Urothelium cell line (cell line): ENCODE measurements at regions not wholly inside any gene's neighbourhood (a gene's known extent, or its start where the extent isn't known, plus 50 kb on each side); places are given as distances from the start of the nearest gene placed in this dataset.

Source experiments
- DNase-seq: peaks from one replicate; pipeline ENCODE4 v3.0.0; 2011; ENCODE audit warnings: low spot score, mixed read lengths
- FAIRE-seq: peaks from 2 replicates; lab custom pipeline; 2011; peaks lifted over from hg19 to GRCh38; lab: Jason Lieb, UNC

- DNase-seq = no peak
- no peak for FAIRE-seq
Measured at GRCh38 chr9:89744730-89745129, 139.9 kb downstream of the GADD45G start.

- FAIRE-seq (no peak), DNase-seq (no peak)
Measured at GRCh38 chr9:89745601-89746376, 141.0 kb downstream of the GADD45G start.

- FAIRE-seq (no peak), DNase-seq (no peak)
Measured at GRCh38 chr9:89746385-89747116, 141.7 kb downstream of the GADD45G start.

GRCh38 chr9:89747596-89747995 lies 142.8 kb downstream of the GADD45G start:
- FAIRE-seq (no peak), DNase-seq (no peak)

DNA sequence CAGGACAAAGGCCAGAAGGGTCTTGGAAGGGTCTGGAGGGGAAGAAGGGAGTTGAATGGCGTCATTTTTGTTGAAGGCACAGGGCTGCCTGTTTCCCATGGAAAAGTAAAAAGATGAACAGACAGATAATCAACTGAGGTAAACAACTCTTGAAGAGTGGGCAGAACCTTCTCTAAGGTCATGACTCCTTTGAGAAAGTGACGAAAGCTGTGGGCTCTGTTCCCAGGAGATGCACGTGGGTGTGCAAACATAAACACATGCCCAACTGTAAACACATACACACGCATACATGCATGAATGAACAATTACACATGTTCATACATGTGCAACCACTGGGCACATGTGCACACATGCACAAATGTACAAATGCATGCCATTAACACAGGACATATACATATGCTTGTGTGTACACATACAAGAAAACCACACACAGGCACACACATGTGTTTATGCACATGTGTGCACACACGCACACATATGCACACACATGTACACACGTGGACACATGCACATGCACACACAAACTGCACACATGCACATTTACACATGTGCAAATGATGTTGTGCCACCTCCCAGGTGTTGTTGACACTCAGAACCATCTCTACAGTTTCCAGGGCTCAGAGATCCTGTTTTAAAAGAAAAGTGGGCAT lies 143.3 kb downstream of the GADD45G start:
- peak; percentile 94 for FAIRE-seq
- no peak for DNase-seq

GRCh38 chr9:89748831-89749499 lies 144.2 kb downstream of the GADD45G start:
- no peak for FAIRE-seq
- no peak for DNase-seq

GRCh38 chr9:89749500-89750116 lies 144.8 kb downstream of the GADD45G start:
- no peak for DNase-seq
- peak; percentile 96 for FAIRE-seq

DNA sequence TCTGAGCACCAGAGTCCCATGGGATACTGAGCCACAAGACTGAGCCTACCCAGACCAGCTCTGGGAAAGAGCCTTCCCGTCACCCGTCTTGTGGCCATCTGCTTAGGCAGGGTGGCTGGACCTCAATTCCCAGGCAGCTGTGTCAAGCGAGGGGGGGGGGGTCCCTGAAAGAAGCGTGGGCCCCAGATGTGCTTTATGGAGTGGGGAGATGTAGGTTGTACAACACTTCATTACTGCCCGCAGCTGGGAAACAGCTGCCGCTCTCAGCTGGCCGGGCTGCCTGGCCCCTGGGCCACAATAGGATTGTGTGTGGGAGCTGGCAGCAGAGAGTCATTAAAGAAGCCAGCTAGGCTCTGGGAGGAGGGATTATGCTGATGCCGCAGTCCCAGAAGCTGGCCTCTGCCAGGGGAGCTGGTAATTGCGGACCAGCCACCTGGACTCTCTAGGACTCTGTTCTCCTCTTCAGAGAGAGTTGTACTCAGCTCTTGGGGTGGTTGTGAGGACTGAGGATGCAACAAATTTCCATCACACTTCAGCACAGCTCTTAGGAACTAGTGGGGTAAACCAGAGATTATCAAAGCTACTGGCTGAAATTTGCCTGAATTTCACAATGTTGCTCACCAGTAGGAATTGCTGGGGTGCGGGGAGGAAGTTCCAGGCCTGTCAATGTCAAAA lies 145.4 kb downstream of the GADD45G start:
- DNase-seq (no peak), FAIRE-seq (no peak)

DNA sequence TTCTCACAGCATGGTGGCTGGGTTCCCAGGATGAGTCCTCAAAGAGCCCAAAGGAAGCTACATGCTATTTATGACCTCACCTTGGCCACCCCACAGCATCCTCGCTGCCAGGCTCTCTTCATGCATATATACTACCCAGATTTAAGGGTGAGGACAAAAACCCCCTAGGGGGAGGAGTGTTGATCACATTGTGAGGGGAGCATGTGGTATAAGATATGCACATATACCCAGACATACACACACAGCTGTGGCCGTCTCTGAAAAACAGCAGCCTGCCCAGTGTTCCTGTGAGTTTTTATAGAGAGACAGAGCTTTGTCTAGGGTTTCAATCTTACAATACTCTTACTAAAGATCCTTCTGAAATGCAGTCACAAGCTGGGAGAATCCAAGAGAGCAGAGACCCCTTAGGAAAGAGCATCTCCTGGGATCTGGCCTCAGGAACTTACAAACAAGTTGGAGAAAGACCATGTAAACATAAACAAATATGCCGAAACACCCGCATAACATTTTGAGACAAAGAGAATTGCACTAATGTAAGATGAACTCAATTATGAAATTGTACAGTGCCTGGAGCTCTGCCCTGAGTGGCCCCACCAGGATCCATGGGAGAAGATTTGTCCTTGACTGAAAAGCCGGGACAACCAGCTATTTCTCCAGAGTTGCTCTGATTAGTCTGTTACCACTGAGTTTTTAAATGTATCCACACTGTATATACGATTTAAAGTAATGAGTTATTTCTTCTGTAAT lies 146.4 kb downstream of the GADD45G start:
- DNase-seq = no peak
- no peak for FAIRE-seq

GRCh38 chr9:89752154-89752553 lies 147.3 kb downstream of the GADD45G start:
- no peak for FAIRE-seq
- no peak for DNase-seq

DNA sequence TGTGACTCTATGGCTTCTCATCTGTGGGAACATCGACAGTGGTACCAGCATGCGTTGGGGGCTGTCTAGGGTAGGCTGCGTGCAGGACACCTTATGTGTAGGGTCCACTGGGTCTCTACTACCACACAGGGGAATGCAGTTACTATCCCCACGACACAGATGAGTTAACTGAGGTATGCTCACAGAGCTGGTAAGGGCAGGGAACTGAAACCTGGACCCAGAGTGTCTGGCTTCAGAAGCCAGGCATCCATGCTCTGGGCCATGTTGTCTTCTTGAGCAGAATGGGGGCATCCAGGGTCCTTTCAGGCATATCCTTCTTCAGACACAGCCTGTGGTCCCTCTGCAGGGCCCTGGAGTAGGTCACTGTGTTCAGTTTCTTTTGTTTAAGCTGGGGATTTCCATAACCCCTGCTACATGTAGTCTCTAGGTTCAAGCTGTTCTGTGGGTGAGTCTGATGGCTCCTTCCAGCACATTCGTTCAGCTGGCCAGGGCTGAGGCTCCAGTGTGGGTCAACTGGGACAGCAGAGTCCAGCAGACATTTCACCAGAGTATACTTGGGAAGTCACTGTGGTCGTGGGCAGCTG lies 148.8 kb downstream of the GADD45G start:
- FAIRE-seq (no peak), DNase-seq (no peak)

- no peak for DNase-seq
- FAIRE-seq = no peak
Measured at GRCh38 chr9:89754193-89754592, 149.4 kb downstream of the GADD45G start.

- DNase-seq (peak; percentile 58), FAIRE-seq (no peak)
Measured at GRCh38 chr9:89755821-89756220, 151.0 kb downstream of the GADD45G start.

GRCh38 chr9:89756891-89757537 lies 152.2 kb downstream of the GADD45G start:
- DNase-seq (no peak), FAIRE-seq (no peak)

- no peak for DNase-seq
- no peak for FAIRE-seq
Measured at GRCh38 chr9:89757776-89758528, 153.1 kb downstream of the GADD45G start.

- DNase-seq = no peak
- no peak for FAIRE-seq
Measured at GRCh38 chr9:89759572-89759971, 154.8 kb downstream of the GADD45G start.

- DNase-seq = no peak
- no peak for FAIRE-seq
Measured at GRCh38 chr9:89760123-89760522, 155.3 kb downstream of the GADD45G start.

DNA sequence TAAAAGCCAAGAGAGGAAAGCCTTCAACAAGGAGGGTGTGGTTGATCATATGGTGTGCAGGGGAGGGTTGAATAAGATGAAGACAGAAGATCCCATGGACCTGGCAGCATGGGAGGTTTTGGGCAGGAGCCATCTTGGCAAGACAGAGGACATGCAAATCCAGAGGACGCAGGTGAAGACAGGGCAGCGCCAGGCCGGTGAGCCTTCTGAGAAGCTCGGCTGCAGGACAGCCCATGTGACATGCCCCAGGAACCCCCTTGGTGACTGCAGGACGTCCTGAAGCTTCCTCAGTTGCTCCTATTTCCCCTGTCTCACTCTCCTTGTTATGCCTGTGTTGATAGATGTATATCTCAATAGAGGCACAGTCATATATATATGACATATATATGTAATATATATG lies 159.4 kb downstream of the GADD45G start:
- FAIRE-seq (no peak), DNase-seq (no peak)
